Subcutaneous abdominal adipose tissue (tissue), 5 donors: ENCODE measurements at regions not wholly inside any gene's neighbourhood (a gene's known extent, or its start where the extent isn't known, plus 50 kb on each side); places are given as distances from the start of the nearest gene placed in this dataset.
A peak's percentile ranks its signal among the peaks of the same experiment; 100 is the strongest.

Source experiments
- H3K27ac ChIP-seq: one replicate; pipeline ENCODE4 v1.7.0; 2013; ENCODE audit warnings: low read depth, mild to moderate bottlenecking, inconsistent platforms, low read length, moderate library complexity
- H3K27me3 ChIP-seq, 5 donors: one replicate each; pipeline ENCODE4 v1.7.0; 2013; ENCODE audit warnings: low read length in 5 of 5, inconsistent platforms in 1 of 5; ENCODE audit not compliant: control insufficient read depth in 5 of 5, insufficient read depth in 4 of 5
- H3K36me3 ChIP-seq, 5 donors: one replicate each; pipeline ENCODE4 v1.7.0; 2013; ENCODE audit warnings: low read length in 5 of 5; ENCODE audit not compliant: control insufficient read depth in 5 of 5, insufficient read depth in 5 of 5
- H3K4me1 ChIP-seq, 5 donors: one replicate each; pipeline ENCODE4 v1.7.0; 2013; ENCODE audit warnings: low read length in 5 of 5, mild to moderate bottlenecking in 3 of 5, moderate library complexity in 1 of 5; ENCODE audit not compliant: control insufficient read depth in 5 of 5, insufficient read depth in 5 of 5
- H3K4me3 ChIP-seq, 5 donors: one replicate each; pipeline ENCODE4 v1.7.0; 2013; ENCODE audit warnings: low read length in 5 of 5, low read depth in 1 of 5
- H3K9ac ChIP-seq, 5 donors: one replicate each; pipeline ENCODE4 v1.7.0; 2013; ENCODE audit warnings: low read length in 5 of 5, mild to moderate bottlenecking in 4 of 5, moderate library complexity in 3 of 5
- H3K9me3 ChIP-seq, 5 donors: one replicate each; pipeline ENCODE4 v1.7.0; 2013; ENCODE audit warnings: low read length in 5 of 5; ENCODE audit not compliant: control insufficient read depth in 5 of 5
- donor health status: healthy.
- donor health status: healthy.
- donor health status: healthy.
- donor health status: healthy.
- donor health status: healthy.

DNA sequence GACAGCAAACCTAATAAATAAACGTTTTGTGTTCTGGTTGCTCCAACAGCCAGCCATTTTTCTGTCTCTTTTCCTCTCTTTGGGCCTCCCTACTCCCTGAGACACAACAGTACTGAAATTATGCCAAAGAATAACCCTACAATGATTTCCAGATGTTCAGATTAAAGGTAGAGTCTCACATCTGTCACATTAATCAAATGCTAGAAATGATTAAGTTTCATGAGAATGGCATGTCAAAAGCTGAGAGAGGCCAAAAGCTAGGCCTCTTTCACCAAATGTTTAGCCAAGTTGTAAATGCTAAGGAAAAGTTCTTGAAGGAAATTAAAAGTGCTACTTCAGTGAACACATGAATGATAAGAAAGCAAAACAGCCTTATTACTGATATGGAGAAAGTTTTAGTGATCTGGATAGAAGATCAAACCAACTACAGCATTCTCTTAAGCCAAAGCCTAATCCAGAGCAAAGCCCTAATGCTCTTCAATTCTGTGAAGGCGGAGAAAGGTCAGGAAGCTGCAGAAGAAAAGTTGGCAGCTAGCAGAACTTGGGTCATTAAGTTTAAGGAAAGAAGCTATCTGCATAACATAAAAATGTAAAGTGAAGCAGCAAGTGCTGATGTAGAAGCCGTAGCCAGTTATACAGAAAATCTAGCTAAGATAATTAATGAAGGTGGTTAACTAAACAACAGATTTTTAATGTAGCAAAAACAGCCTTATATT, 182.1 kb upstream of the NUDT6 start:
- H3K27me3 ChIP-seq: no peaks in the 10 kb centered on the region
- H3K4me3 ChIP-seq: no peak overlapping the region
- H3K27ac ChIP-seq: peak overlapping the region; percentile 28
- H3K36me3 ChIP-seq: peaks cover 0 to 7% (median 0%) of the 10 kb centered on the region in 5 donors
- H3K4me1 ChIP-seq: peaks cover 0 to 15% (median 11%) of the 10 kb centered on the region in 5 donors
- H3K9me3 ChIP-seq: no peaks in the 10 kb centered on the region
- no peak overlapping the region for H3K9ac ChIP-seq

DNA sequence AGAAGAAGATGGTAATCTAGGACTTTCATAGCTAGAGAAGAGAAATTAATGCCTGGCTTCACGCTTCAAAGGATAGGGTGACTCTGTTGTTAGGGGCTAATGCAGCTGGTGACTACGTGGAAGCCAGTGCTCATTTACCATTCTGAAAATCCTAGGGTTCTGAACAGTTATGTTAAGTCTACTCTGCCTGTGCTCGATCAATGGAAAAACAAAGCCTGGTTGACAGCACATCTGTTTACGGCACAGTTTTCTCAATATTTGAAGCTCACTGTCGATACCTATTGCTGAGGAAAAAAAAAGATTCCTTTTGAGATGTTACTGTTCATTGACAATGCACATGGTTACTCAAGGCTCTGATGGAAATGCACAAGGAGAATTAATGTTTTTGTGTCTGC, 182.6 kb upstream of the NUDT6 start:
- Histone ChIP-seq H3K27ac (peak overlapping the region; percentile 4), H3K36me3 (peaks cover 0 to 7% (median 0%) of the 10 kb centered on the region in 5 donors), H3K27me3 (no peaks in the 10 kb centered on the region), H3K9me3 (no peaks in the 10 kb centered on the region), H3K9ac (no peak overlapping the region), H3K4me1 (peaks cover 0 to 17% (median 13%) of the 10 kb centered on the region in 5 donors), H3K4me3 (no peak overlapping the region)

- no peak overlapping the region for H3K27ac ChIP-seq
- H3K9me3 ChIP-seq: no peaks in the 10 kb centered on the region
- no peak overlapping the region for H3K9ac ChIP-seq
- H3K36me3 ChIP-seq: peaks cover 0 to 7% (median 0%) of the 10 kb centered on the region in 5 donors
- H3K27me3 ChIP-seq: no peaks in the 10 kb centered on the region
- H3K4me3 ChIP-seq: no peak overlapping the region
- peaks cover 0 to 20% (median 15%) of the 10 kb centered on the region in 5 donors for H3K4me1 ChIP-seq
These were observed 184.3 kb upstream of the NUDT6 start for GRCh38 chr4:123106747-123107146.

DNA sequence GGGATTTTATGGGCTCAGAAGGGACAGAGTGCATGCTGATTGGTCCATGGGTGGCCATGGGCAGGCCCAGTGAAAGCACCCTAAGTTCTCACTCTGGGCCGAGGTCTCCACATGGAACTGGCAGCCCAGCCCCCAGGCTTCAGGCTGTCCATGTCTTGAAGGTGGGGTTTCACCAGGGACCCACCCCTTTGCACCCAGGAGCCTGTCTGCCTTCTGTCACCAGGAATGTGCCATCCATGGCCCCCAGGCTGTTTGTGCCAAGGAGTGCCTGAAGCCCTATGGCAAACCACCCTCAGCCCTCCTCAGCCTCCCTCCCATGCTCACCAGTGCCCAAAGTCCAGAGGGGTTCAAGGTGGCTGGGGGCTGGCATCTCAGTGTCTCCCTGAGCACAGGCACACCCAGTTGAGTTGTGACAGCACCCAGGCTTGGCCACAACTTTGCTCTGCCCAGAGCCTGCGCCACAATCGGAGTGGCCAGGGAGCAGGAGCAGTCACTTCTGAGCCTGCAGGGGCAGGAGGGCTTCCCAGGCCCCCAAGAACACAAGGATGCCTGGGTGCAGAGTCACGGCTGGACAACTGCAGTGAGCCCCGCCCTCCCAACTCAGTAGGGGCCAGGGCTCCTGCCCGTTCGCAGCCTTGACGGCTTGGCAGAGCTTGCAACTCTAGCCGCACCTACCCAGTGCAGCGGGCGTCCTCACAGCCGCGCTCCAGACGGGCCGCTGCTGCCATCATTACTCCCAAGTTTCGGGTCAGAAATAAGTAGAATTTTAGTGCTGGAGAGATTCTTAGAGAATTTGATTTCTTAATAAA, 185.3 kb upstream of the NUDT6 start:
- Histone ChIP-seq H3K9me3 (no peaks in the 10 kb centered on the region), H3K27ac (no peak overlapping the region), H3K36me3 (peaks cover 0 to 7% (median 0%) of the 10 kb centered on the region in 5 donors), H3K9ac (no peak overlapping the region), H3K4me1 (peaks cover 0 to 20% (median 15%) of the 10 kb centered on the region in 5 donors), H3K27me3 (no peaks in the 10 kb centered on the region), H3K4me3 (no peak overlapping the region)

GRCh38 chr4:123109139-123109538, 186.7 kb upstream of the NUDT6 start:
- Histone ChIP-seq H3K4me3 (no peak overlapping the region), H3K27ac (no peak overlapping the region), H3K9ac (no peak overlapping the region)

DNA sequence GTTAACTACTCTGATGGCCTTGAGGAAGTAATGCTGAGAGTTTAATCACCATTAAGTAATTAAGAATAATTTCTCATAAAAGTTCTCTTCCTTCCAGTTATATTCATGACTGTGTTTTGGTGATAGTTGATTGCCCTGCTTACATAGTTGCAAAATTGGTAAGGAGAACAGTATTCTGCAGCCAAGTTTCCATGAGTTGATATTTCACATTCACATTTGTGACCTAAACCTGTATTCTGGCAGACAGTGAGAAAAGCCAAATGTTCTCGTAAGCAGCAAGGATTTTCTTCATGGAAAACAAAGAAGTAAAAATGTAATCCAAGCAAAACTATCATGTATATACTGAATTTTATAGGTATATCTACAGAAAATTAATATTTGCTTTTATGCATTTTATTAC, 187.8 kb upstream of the NUDT6 start:
- Histone ChIP-seq H3K9me3 (no peaks in the 10 kb centered on the region), H3K36me3 (peaks cover 0 to 7% (median 0%) of the 10 kb centered on the region in 5 donors), H3K4me1 (peaks cover 0 to 9% (median 4%) of the 10 kb centered on the region in 5 donors), H3K9ac (no peak overlapping the region), H3K27ac (no peak overlapping the region), H3K27me3 (no peaks in the 10 kb centered on the region), H3K4me3 (no peak overlapping the region)

More at GRCh38 chr4:123109139-123109538, 186.7 kb upstream of the NUDT6 start:
- H3K36me3 ChIP-seq: peaks cover 0 to 7% (median 0%) of the 10 kb centered on the region in 5 donors
- no peaks in the 10 kb centered on the region for H3K9me3 ChIP-seq
- no peaks in the 10 kb centered on the region for H3K27me3 ChIP-seq
- H3K4me1 ChIP-seq: peaks cover 0 to 19% (median 12%) of the 10 kb centered on the region in 5 donors

GRCh38 chr4:123110685-123111084, 188.3 kb upstream of the NUDT6 start:
- H3K27ac ChIP-seq: no peak overlapping the region
- H3K4me3 ChIP-seq: no peak overlapping the region
- H3K36me3 ChIP-seq: peaks cover 0 to 7% (median 0%) of the 10 kb centered on the region in 5 donors
- H3K4me1 ChIP-seq: peaks cover 0 to 8% (median 4%) of the 10 kb centered on the region in 5 donors
- H3K9ac ChIP-seq: no peak overlapping the region
- no peaks in the 10 kb centered on the region for H3K9me3 ChIP-seq
- H3K27me3 ChIP-seq: no peaks in the 10 kb centered on the region

DNA sequence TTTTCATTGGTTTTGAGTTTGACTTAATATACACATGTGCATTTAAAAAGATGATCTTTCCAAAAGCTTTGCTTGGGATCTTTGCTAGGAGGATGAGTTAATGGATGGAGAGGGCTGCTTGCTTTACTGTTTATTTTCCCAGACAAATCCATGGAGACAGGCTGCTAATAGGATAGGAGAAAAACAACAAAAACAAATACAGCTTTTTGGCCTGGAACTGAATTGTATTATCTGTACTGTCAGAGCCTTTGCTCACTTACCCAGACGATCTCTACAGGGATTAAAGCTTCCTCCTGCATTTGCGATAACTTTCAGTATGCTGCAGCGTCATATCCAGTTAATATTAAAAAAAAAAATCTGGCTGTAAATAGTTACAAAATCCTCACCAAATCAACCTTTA, 190.8 kb upstream of the NUDT6 start:
- Histone ChIP-seq H3K27ac (no peak overlapping the region), H3K4me3 (peak overlapping the region in 1 of 5 donors; percentile 1), H3K36me3 (no peaks in the 10 kb centered on the region), H3K9me3 (no peaks in the 10 kb centered on the region), H3K4me1 (peaks cover 0 to 8% (median 4%) of the 10 kb centered on the region in 5 donors), H3K9ac (no peak overlapping the region), H3K27me3 (no peaks in the 10 kb centered on the region)

DNA sequence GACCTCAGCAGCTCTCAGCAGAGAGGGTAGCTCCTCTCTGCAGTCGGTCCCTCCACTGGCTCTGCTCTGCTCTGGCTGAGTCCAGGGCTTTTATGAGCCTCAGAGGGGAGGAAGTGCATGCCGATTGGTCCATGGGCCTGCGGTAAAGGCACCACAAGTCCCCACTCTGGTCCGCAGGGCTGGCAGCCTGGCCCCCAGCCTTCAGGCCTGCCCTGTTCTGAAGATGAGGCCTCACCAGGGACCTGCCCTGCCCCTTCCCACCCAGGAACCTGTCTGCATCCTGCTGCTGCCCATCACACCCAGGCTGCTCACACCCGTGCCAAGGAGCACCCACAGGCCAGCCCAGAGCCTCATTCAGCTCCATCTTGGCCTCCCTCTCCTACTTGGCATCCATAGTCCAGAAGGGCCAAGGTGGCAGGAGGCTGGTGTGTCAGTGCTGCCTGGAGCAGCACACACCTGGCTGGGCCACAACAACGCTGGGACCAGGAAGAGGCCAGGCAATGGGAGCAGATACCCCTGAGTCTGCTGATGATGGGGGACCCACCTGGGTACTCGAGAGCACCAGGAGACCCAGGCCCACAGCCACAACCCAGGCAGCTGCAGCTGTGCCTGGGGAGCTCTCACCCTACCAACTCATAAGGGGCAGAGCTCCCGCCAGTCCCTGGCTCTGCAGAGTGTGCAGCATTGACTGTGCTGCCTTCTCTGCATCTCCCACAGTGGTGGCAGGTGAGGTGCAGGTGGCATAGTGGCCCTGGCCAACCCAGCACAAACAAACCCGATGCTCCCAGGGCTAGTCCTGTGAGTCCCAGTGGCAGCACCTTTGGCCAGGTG, 191.9 kb upstream of the NUDT6 start:
- Histone ChIP-seq H3K27me3 (no peaks in the 10 kb centered on the region), H3K27ac (no peak overlapping the region), H3K4me1 (peaks cover 0 to 8% (median 4%) of the 10 kb centered on the region in 5 donors), H3K36me3 (no peaks in the 10 kb centered on the region), H3K4me3 (peak overlapping the region in 1 of 5 donors; percentile 10), H3K9me3 (no peaks in the 10 kb centered on the region), H3K9ac (no peak overlapping the region)
